ENCODE measurements at regions not wholly inside any gene's neighbourhood (a gene's known extent, or its start where the extent isn't known, plus 50 kb on each side); places are given as distances from the start of the nearest gene placed in this dataset.

GRCh38 chr3:151979906-151980305 is 106.5 kb downstream of the SUCNR1 start:
- TF ChIP-seq CTCF (IDR thresholded peaks at IDR 0.05) (no peak), POLR2A (IDR thresholded peaks at IDR 0.05) (no peak)
